Activated B cell treated with CpG ODN at 0.5 μM for 24 hours (primary cell): ENCODE measurements at regions not wholly inside any gene's neighbourhood (a gene's known extent, or its start where the extent isn't known, plus 50 kb on each side); places are given as distances from the start of the nearest gene placed in this dataset.
A peak's percentile ranks its signal among the peaks of the same experiment; 100 is the strongest.

Experiments used
- ATAC-seq: fragments of 200-7000 bp; cut with Tn5 transposase; one replicate; pipeline ENCODE4 v1.10.0; 2021; ENCODE audit warnings: low read depth, mild to moderate bottlenecking, moderate library complexity
- CTCF ChIA-PET: fragments of 350-600 bp; sonication (Branson Sonifier 250); formaldehyde crosslinking; loops from one replicate; lab custom pipeline; 2021; ENCODE audit warnings: antibody characterized with exemption; lab: Charles Lee
- POLR2A ChIA-PET: fragments of 350-600 bp; sonication (Branson Sonifier 250); formaldehyde crosslinking; loops from one replicate; lab custom pipeline; 2021; ENCODE audit warnings: antibody characterized with exemption; lab: Charles Lee
- DNase-seq: peaks from one replicate; pipeline ENCODE4 v3.0.0; 2022
- H3K27ac Mint-ChIP-seq: one replicate; pipeline ENCODE4 v1.8.0; 2020; ENCODE audit warnings: mixed read lengths
- H3K27me3 Mint-ChIP-seq: one replicate; pipeline ENCODE4 v1.8.0; 2021; ENCODE audit warnings: mixed read lengths
- H3K36me3 Mint-ChIP-seq: one replicate; pipeline ENCODE4 v1.8.0; 2021; ENCODE audit warnings: low read depth, mixed read lengths
- H3K4me1 Mint-ChIP-seq: one replicate; pipeline ENCODE4 v1.8.0; 2021; ENCODE audit warnings: mixed read lengths
- H3K4me3 Mint-ChIP-seq: one replicate; pipeline ENCODE4 v1.8.0; 2020; ENCODE audit warnings: mild to moderate bottlenecking, mixed read lengths
- H3K9me3 Mint-ChIP-seq: one replicate; pipeline ENCODE4 v1.8.0; 2020; ENCODE audit warnings: mixed read lengths
- CTCF ChIP-seq: fragments of 200-600 bp; IDR thresholded peaks from one replicate; pipeline ENCODE4 v1.8.0; 2022; ENCODE audit warnings: antibody characterized with exemption, mild to moderate bottlenecking
- intact Hi-C: fragments of 100-400 bp; cut with micrococcal nuclease; formaldehyde crosslinking; loops from one replicate; pipeline ENCODE4 v1.15.1; 2024

DNA sequence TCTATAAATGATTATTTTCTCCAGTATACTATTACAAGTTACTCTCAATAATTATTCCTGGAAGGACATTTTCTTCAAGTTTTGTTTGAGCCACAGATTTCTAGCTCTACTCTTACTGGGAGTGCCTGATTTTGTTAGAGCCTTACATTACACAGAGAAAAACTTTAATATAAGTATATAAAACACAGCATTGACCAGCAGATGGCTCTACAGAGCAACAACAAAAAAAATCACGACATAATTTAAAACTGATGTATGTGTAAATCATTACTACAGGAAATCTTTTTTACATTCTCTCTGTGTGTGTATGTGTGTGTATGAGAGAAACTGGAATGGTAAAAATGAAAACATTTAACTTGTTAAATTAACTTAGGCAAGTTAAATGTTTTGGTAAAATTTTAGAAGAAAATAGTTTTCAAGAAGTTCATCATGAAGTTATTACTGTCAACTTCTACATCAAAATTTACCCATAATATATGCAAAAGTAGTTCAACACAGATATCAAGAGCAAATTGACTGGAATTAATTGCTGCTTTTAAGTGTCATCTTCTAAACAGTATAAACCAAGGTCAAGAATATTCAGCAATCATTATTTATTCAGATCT lies 103.3 kb downstream of the MDH1 start:
- ATAC-seq (peak; percentile 18), DNase-seq (no peak)
- ChIA-PET POLR2A (interaction anchor here (0.8 kb wide), 1 partner anchor 149 kb away, joined by 3 read pairs; the partner anchor contains the start of gene UGP2), CTCF (interaction anchor here (0.6 to 5.6 kb wide), 7 partner anchors 150 to 639 kb away, joined by 3 to 101 read pairs (median 4); partner anchors contain the start of gene UGP2)
- Mint-ChIP-seq H3K27ac (no peak overlapping the region), H3K27me3 (no peaks in the 10 kb centered on the region), H3K4me3 (no peak overlapping the region), H3K9me3 (no peaks in the 10 kb centered on the region), H3K36me3 (no peaks in the 10 kb centered on the region), H3K4me1 (no peaks in the 10 kb centered on the region)
- TF ChIP-seq CTCF, result peak; percentile 53
- intact Hi-C loops, result loop anchor here (1.0 to 10.0 kb wide), 6 partner anchors 169 to 1881 kb away; no protein-coding TSS in a partner anchor

DNA sequence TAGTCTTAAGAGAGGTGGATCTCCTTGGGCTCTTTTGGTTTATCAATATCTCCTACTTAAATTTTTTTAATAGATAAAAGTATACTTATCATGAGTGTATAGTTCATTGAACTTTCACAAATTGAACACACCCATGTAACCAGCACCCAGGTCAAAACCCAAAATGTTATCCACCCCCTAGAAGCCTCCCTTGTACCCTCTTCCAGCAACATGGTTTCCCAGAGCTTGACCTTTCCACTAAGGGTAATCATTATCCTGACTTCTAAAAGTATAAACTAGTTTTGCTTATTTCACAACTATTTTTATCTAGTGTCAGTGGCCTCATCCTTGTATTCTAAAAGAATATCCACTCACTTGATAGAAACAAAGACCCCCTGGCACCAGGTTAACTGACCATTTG lies 106.8 kb downstream of the MDH1 start:
- ChIA-PET POLR2A (interaction anchor here (0.5 kb wide), 1 partner anchor 350 kb away, joined by 3 read pairs; no protein-coding TSS in a partner anchor), CTCF (no interaction called here)
- H3K36me3 Mint-ChIP-seq, result no peaks in the 10 kb centered on the region
- H3K27ac Mint-ChIP-seq, result no peak overlapping the region
- no peaks in the 10 kb centered on the region for H3K9me3 Mint-ChIP-seq
- ATAC-seq (no peak), DNase-seq (no peak)
- intact Hi-C loops, result loop anchor here (10.0 kb wide), 1 partner anchor 789 kb away; no protein-coding TSS in a partner anchor
- no peaks in the 10 kb centered on the region for H3K4me1 Mint-ChIP-seq
- H3K4me3 Mint-ChIP-seq, result no peak overlapping the region
- H3K27me3 Mint-ChIP-seq, result no peaks in the 10 kb centered on the region
- TF ChIP-seq CTCF, result no peak

- no peak for ATAC-seq
- Mint-ChIP-seq H3K27me3 (no peaks in the 10 kb centered on the region), H3K4me1 (no peaks in the 10 kb centered on the region), H3K27ac (no peak overlapping the region), H3K4me3 (no peak overlapping the region), H3K36me3 (no peaks in the 10 kb centered on the region), H3K9me3 (no peaks in the 10 kb centered on the region)
- no peak for TF ChIP-seq CTCF
- intact Hi-C loops, result loop anchor here (10.0 kb wide), 1 partner anchor 788 kb away; no protein-coding TSS in a partner anchor
- CTCF ChIA-PET, result interaction anchor here (0.8 kb wide), 1 partner anchor 165 kb away, joined by 3 read pairs; no protein-coding TSS in a partner anchor
- no peak for DNase-seq
- POLR2A ChIA-PET, result no interaction called here
Measured at GRCh38 chr2:63696496-63696895, 107.7 kb downstream of the MDH1 start.

GRCh38 chr2:63697160-63697559 lies 108.4 kb downstream of the MDH1 start:
- DNase-seq (no peak), ATAC-seq (no peak)
- Mint-ChIP-seq H3K27ac (no peak overlapping the region), H3K9me3 (no peaks in the 10 kb centered on the region), H3K27me3 (no peaks in the 10 kb centered on the region), H3K4me3 (no peak overlapping the region), H3K4me1 (no peaks in the 10 kb centered on the region), H3K36me3 (no peaks in the 10 kb centered on the region)
- no peak for TF ChIP-seq CTCF
- ChIA-PET CTCF (interaction anchor here (0.8 kb wide), 1 partner anchor 164 kb away, joined by 3 read pairs; no protein-coding TSS in a partner anchor), POLR2A (no interaction called here)
- intact Hi-C loops, result loop anchor here (10.0 kb wide), 1 partner anchor 788 kb away; no protein-coding TSS in a partner anchor

DNA sequence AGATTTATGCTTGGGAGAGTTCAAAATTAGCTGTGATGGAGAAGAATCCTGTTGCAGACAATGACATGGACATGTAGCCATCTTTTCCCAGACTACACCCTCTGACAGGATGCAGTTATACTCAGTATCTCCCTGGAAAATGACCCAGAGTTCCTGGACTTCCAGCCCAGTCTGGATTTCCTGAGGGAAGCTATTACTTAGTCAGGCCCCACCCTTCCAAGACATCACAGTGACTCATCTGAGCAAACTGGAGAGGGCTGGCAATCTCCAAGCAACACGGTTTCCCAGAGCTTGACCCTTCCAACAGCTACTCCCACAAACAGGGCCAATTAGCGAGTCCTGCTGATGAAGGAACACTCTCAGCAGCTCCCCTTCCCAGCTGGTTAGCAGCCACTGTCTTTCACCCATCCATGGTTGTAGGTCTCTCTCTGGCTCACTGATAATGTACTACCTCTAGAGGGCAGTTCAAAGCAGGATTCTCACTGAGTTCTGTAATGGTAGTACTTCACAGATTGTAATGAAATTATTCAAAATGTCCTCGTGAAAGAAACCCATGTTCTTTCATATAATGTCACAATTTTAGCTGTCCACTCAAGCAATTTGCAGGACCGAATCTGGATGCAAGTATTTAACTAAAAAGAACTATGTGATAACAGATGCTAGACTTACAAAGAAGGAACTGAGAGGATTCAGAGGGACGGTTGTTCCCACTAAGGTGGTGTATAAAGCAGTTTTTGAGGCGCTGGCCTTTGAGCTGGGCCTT lies 110.2 kb downstream of the MDH1 start:
- ATAC-seq, result peak; percentile 64
- Mint-ChIP-seq H3K27ac (no peak overlapping the region), H3K4me1 (no peaks in the 10 kb centered on the region), H3K9me3 (no peaks in the 10 kb centered on the region), H3K36me3 (no peaks in the 10 kb centered on the region), H3K4me3 (no peak overlapping the region), H3K27me3 (no peaks in the 10 kb centered on the region)
- TF ChIP-seq CTCF, result no peak
- DNase-seq, result no peak
- POLR2A ChIA-PET, result no interaction called here
- intact Hi-C loops, result loop anchor here (1.0 to 10.0 kb wide), 2 partner anchors 162 to 786 kb away; no protein-coding TSS in a partner anchor
- CTCF ChIA-PET, result interaction anchor here (0.6 to 2.7 kb wide), 7 partner anchors 11 to 629 kb away, joined by 3 to 30 read pairs (median 8); no protein-coding TSS in a partner anchor
